Body of pancreas (tissue), 4 donors: ENCODE measurements at regions not wholly inside any gene's neighbourhood (a gene's known extent, or its start where the extent isn't known, plus 50 kb on each side); places are given as distances from the start of the nearest gene placed in this dataset.

Source experiments
- POLR2A ChIP-seq, 3 donors: fragments of 450-650 bp; IDR thresholded peaks; one replicate each; pipeline ENCODE4 v1.6.1; 2016; ENCODE audit warnings: antibody characterized with exemption in 3 of 3, mild to moderate bottlenecking in 2 of 3
- TF ChIP-seq, protein P1 (sequence below), 7 experiments: fragments of 450-650 bp in 4 of 7; fragments of 200-600 bp in 3 of 7; sonication (generic) in 3 of 7; IDR thresholded peaks; one replicate each; pipeline ENCODE4 v1.5.1; 2016 to 2019; ENCODE audit warnings: antibody characterized with exemption in 7 of 7

DNA sequence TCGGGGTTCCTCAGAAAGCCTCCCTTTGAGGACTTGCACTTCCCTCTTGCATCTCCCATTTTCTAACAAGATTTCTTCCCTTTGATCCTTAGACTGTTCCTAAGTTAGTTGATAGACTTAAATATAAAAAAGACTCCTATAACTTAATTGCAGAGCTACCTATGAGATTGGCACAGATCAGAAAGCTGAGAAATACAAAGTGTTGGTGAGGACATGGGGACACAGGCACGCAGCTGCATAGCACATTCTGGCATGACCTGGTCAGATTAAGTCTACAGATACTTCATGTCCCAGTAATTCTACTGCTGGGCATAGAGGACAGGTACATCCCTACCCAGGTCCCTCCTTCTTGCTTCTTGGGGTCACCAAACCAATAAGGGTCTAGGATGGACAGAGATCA, 141.7 kb upstream of the LHX5 start:
- TF ChIP-seq, protein P1, sequence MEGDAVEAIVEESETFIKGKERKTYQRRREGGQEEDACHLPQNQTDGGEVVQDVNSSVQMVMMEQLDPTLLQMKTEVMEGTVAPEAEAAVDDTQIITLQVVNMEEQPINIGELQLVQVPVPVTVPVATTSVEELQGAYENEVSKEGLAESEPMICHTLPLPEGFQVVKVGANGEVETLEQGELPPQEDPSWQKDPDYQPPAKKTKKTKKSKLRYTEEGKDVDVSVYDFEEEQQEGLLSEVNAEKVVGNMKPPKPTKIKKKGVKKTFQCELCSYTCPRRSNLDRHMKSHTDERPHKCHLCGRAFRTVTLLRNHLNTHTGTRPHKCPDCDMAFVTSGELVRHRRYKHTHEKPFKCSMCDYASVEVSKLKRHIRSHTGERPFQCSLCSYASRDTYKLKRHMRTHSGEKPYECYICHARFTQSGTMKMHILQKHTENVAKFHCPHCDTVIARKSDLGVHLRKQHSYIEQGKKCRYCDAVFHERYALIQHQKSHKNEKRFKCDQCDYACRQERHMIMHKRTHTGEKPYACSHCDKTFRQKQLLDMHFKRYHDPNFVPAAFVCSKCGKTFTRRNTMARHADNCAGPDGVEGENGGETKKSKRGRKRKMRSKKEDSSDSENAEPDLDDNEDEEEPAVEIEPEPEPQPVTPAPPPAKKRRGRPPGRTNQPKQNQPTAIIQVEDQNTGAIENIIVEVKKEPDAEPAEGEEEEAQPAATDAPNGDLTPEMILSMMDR (IDR thresholded peaks at IDR 0.05), result no peak
- no peak for TF ChIP-seq POLR2A (IDR thresholded peaks at IDR 0.05)
